Tibial nerve (tissue), 4 donors: ENCODE measurements at regions not wholly inside any gene's neighbourhood (a gene's known extent, or its start where the extent isn't known, plus 50 kb on each side); places are given as distances from the start of the nearest gene placed in this dataset.

ENCODE experiments used
- CTCF ChIP-seq, 5 experiments: fragments of 200-600 bp in 3 of 5; fragments of 450-650 bp in 2 of 5; sonication (generic) in 3 of 5; IDR thresholded peaks; one replicate each; pipeline ENCODE4 v1.5.1; 2016 to 2019; ENCODE audit warnings: antibody characterized with exemption in 5 of 5, mild to moderate bottlenecking in 3 of 5, moderate library complexity in 2 of 5
- EP300 ChIP-seq, 2 donors: sonication (generic); formaldehyde crosslinking; IDR thresholded peaks; one replicate each; pipeline ENCODE4 v1.6.1; 2017; ENCODE audit warnings: antibody characterized with exemption in 2 of 2, mild to moderate bottlenecking in 1 of 2
- POLR2A ChIP-seq, 2 donors: fragments of 450-650 bp; IDR thresholded peaks; one replicate each; pipeline ENCODE4 v1.6.1; 2017; ENCODE audit warnings: antibody characterized with exemption in 2 of 2, mild to moderate bottlenecking in 2 of 2, moderate library complexity in 2 of 2

GRCh38 chr9:89903141-89903475 is 298.3 kb downstream of the GADD45G start:
- no peak for TF ChIP-seq CTCF (IDR thresholded peaks at IDR 0.05)
- no peak for TF ChIP-seq POLR2A (IDR thresholded peaks at IDR 0.05)
- no peak for TF ChIP-seq EP300 (IDR thresholded peaks at IDR 0.05)
